Stimulated activated naive B cell treated with anti-CD40 and anti-IgM and Interleukin-4, amounts not matched to agents 10 μg/mL and 1 μg/mL and 100 μg/mL, for 72 hours (primary cell): ENCODE measurements at regions not wholly inside any gene's neighbourhood (a gene's known extent, or its start where the extent isn't known, plus 50 kb on each side); places are given as distances from the start of the nearest gene placed in this dataset.
A peak's percentile ranks its signal among the peaks of the same experiment; 100 is the strongest.

Experiments used
- ATAC-seq, 2 donors: fragments of 150-1000 bp; cut with Tn5 transposase; replicated peaks; 2 replicates each; pipeline ENCODE4 v1.10.0; 2021; ENCODE audit warnings: moderate library complexity in 1 of 2
- DNase-seq: peaks from one replicate; pipeline ENCODE4 v3.0.0; 2021
- H3K27ac Mint-ChIP-seq: one replicate; pipeline ENCODE4 v1.8.0; 2022; ENCODE audit warnings: mild to moderate bottlenecking, mixed read lengths
- H3K27me3 Mint-ChIP-seq, 2 donors: one replicate each; pipeline ENCODE4 v1.8.0; 2022; ENCODE audit warnings: mixed read lengths in 2 of 2
- H3K36me3 Mint-ChIP-seq, 2 donors: one replicate each; pipeline ENCODE4 v1.8.0; 2022; ENCODE audit warnings: mixed read lengths in 2 of 2, mild to moderate bottlenecking in 1 of 2
- H3K4me1 Mint-ChIP-seq, 2 donors: one replicate each; pipeline ENCODE4 v1.8.0; 2022; ENCODE audit warnings: mixed read lengths in 2 of 2, mild to moderate bottlenecking in 1 of 2
- H3K4me3 Mint-ChIP-seq, 2 donors: one replicate each; pipeline ENCODE4 v1.8.0; 2022; ENCODE audit warnings: mild to moderate bottlenecking in 2 of 2, mixed read lengths in 2 of 2, moderate library complexity in 1 of 2
- H3K9me3 Mint-ChIP-seq, 2 donors: one replicate each; pipeline ENCODE4 v1.8.0; 2022; ENCODE audit warnings: mixed read lengths in 2 of 2, mild to moderate bottlenecking in 1 of 2

GRCh38 chr6:65922049-65922448 is 215.0 kb upstream of the EYS start:
- H3K9me3 Mint-ChIP-seq, result peaks cover 5 to 8% of the 10 kb centered on the region in 2 donors
- H3K27me3 Mint-ChIP-seq, result no peaks in the 10 kb centered on the region

GRCh38 chr6:65908065-65908464 is 201.0 kb upstream of the EYS start:
- H3K36me3 Mint-ChIP-seq, result no peaks in the 10 kb centered on the region
- no peak overlapping the region for H3K27ac Mint-ChIP-seq
- H3K4me3 Mint-ChIP-seq, result no peak overlapping the region
- peaks cover 6 to 21% of the 10 kb centered on the region in 2 donors for H3K9me3 Mint-ChIP-seq
- H3K27me3 Mint-ChIP-seq, result no peaks in the 10 kb centered on the region
- no peaks in the 10 kb centered on the region for H3K4me1 Mint-ChIP-seq
- no peak for DNase-seq
- ATAC-seq, result peak in 1 of 2 donors; percentile 14

More at GRCh38 chr6:65922049-65922448, 215.0 kb upstream of the EYS start:
- Mint-ChIP-seq H3K36me3 (peaks cover 0 to 1% of the 10 kb centered on the region in 2 donors), H3K4me3 (no peak overlapping the region), H3K4me1 (no peaks in the 10 kb centered on the region), H3K27ac (no peak overlapping the region)
- no peak for ATAC-seq
- DNase-seq, result no peak

- Mint-ChIP-seq H3K36me3 (no peaks in the 10 kb centered on the region), H3K27me3 (no peaks in the 10 kb centered on the region), H3K4me3 (no peak overlapping the region), H3K27ac (no peak overlapping the region), H3K9me3 (peaks cover 6 to 17% of the 10 kb centered on the region in 2 donors), H3K4me1 (no peaks in the 10 kb centered on the region)
- no peak for ATAC-seq
- DNase-seq, result no peak
Measured at GRCh38 chr6:65903992-65904391, 197.0 kb upstream of the EYS start.

- ATAC-seq (no peak), DNase-seq (no peak)
- peaks cover 2 to 7% of the 10 kb centered on the region in 2 donors for H3K9me3 Mint-ChIP-seq
- H3K27me3 Mint-ChIP-seq, result no peaks in the 10 kb centered on the region
- H3K4me3 Mint-ChIP-seq, result no peak overlapping the region
- H3K4me1 Mint-ChIP-seq, result no peaks in the 10 kb centered on the region
- H3K36me3 Mint-ChIP-seq, result no peaks in the 10 kb centered on the region
- no peak overlapping the region for H3K27ac Mint-ChIP-seq
Measured at GRCh38 chr6:65900928-65901327, 193.9 kb upstream of the EYS start.

GRCh38 chr6:65896140-65896539 is 189.1 kb upstream of the EYS start:
- no peaks in the 10 kb centered on the region for H3K27me3 Mint-ChIP-seq
- H3K4me1 Mint-ChIP-seq, result no peaks in the 10 kb centered on the region
- no peak overlapping the region for H3K4me3 Mint-ChIP-seq
- no peak overlapping the region for H3K27ac Mint-ChIP-seq
- no peak for DNase-seq
- ATAC-seq, result no peak
- peaks cover 4% of the 10 kb centered on the region in 2 donors for H3K9me3 Mint-ChIP-seq
- H3K36me3 Mint-ChIP-seq, result no peaks in the 10 kb centered on the region

- Mint-ChIP-seq H3K9me3 (peaks cover 1 to 9% of the 10 kb centered on the region in 2 donors), H3K36me3 (no peaks in the 10 kb centered on the region), H3K4me1 (no peaks in the 10 kb centered on the region), H3K27me3 (no peaks in the 10 kb centered on the region), H3K4me3 (no peak overlapping the region), H3K27ac (no peak overlapping the region)
- DNase-seq, result no peak
- no peak for ATAC-seq
Measured at GRCh38 chr6:65876668-65877067, 169.6 kb upstream of the EYS start.

GRCh38 chr6:65852369-65852852 is 145.4 kb upstream of the EYS start:
- Mint-ChIP-seq H3K4me1 (no peaks in the 10 kb centered on the region), H3K27ac (no peak overlapping the region), H3K27me3 (no peaks in the 10 kb centered on the region), H3K4me3 (no peak overlapping the region), H3K9me3 (peaks cover 6 to 11% of the 10 kb centered on the region in 2 donors), H3K36me3 (no peaks in the 10 kb centered on the region)
- DNase-seq, result no peak
- ATAC-seq, result no peak

- Mint-ChIP-seq H3K36me3 (no peaks in the 10 kb centered on the region), H3K4me1 (no peaks in the 10 kb centered on the region), H3K27me3 (no peaks in the 10 kb centered on the region), H3K4me3 (no peak overlapping the region), H3K9me3 (peaks cover 4% of the 10 kb centered on the region in 2 donors), H3K27ac (no peak overlapping the region)
- DNase-seq, result no peak
- ATAC-seq, result no peak
Measured at GRCh38 chr6:65830151-65830550, 123.1 kb upstream of the EYS start.

GRCh38 chr6:65819152-65819551 is 112.1 kb upstream of the EYS start:
- ATAC-seq (no peak), DNase-seq (no peak)
- Mint-ChIP-seq H3K4me1 (no peaks in the 10 kb centered on the region), H3K4me3 (no peak overlapping the region), H3K9me3 (peaks cover 8 to 11% of the 10 kb centered on the region in 2 donors), H3K27me3 (no peaks in the 10 kb centered on the region), H3K27ac (no peak overlapping the region), H3K36me3 (no peaks in the 10 kb centered on the region)

GRCh38 chr6:65818576-65818975 is 111.5 kb upstream of the EYS start:
- no peak for DNase-seq
- no peak for ATAC-seq
- H3K4me1 Mint-ChIP-seq, result no peaks in the 10 kb centered on the region
- H3K36me3 Mint-ChIP-seq, result no peaks in the 10 kb centered on the region
- H3K4me3 Mint-ChIP-seq, result no peak overlapping the region
- no peaks in the 10 kb centered on the region for H3K27me3 Mint-ChIP-seq
- no peak overlapping the region for H3K27ac Mint-ChIP-seq
- peaks cover 8 to 11% of the 10 kb centered on the region in 2 donors for H3K9me3 Mint-ChIP-seq

GRCh38 chr6:65816991-65817390 is 110.0 kb upstream of the EYS start:
- Mint-ChIP-seq H3K27me3 (no peaks in the 10 kb centered on the region), H3K9me3 (peaks cover 8 to 11% of the 10 kb centered on the region in 2 donors), H3K27ac (no peak overlapping the region), H3K4me1 (no peaks in the 10 kb centered on the region), H3K4me3 (no peak overlapping the region), H3K36me3 (no peaks in the 10 kb centered on the region)
- no peak for DNase-seq
- no peak for ATAC-seq

GRCh38 chr6:65814071-65814470 is 107.0 kb upstream of the EYS start:
- Mint-ChIP-seq H3K4me1 (no peaks in the 10 kb centered on the region), H3K27me3 (no peaks in the 10 kb centered on the region), H3K9me3 (peaks cover 4% of the 10 kb centered on the region in 2 donors), H3K4me3 (no peak overlapping the region), H3K36me3 (no peaks in the 10 kb centered on the region), H3K27ac (no peak overlapping the region)
- DNase-seq, result no peak
- no peak for ATAC-seq

GRCh38 chr6:65803186-65803585 is 96.2 kb upstream of the EYS start:
- Mint-ChIP-seq H3K36me3 (no peaks in the 10 kb centered on the region), H3K4me1 (no peaks in the 10 kb centered on the region), H3K4me3 (no peak overlapping the region), H3K27me3 (no peaks in the 10 kb centered on the region), H3K9me3 (peaks cover 0 to 1% of the 10 kb centered on the region in 2 donors), H3K27ac (no peak overlapping the region)
- DNase-seq (no peak), ATAC-seq (no peak)

- no peak for ATAC-seq
Measured at GRCh38 chr6:65799389-65799788, 92.4 kb upstream of the EYS start.

GRCh38 chr6:65798280-65799014 is 91.4 kb upstream of the EYS start:
- no peak for DNase-seq
- no peak for ATAC-seq
- Mint-ChIP-seq H3K27me3 (no peaks in the 10 kb centered on the region), H3K4me3 (no peak overlapping the region), H3K9me3 (peaks cover 0 to 2% of the 10 kb centered on the region in 2 donors), H3K27ac (no peak overlapping the region), H3K4me1 (no peaks in the 10 kb centered on the region), H3K36me3 (no peaks in the 10 kb centered on the region)

More at GRCh38 chr6:65799389-65799788, 92.4 kb upstream of the EYS start:
- no peaks in the 10 kb centered on the region for H3K9me3 Mint-ChIP-seq
- no peaks in the 10 kb centered on the region for H3K4me1 Mint-ChIP-seq
- no peaks in the 10 kb centered on the region for H3K27me3 Mint-ChIP-seq
- no peaks in the 10 kb centered on the region for H3K36me3 Mint-ChIP-seq
- no peak for DNase-seq
- no peak overlapping the region for H3K4me3 Mint-ChIP-seq
- H3K27ac Mint-ChIP-seq, result no peak overlapping the region
